ENCODE measurements at regions not wholly inside any gene's neighbourhood (a gene's known extent, or its start where the extent isn't known, plus 50 kb on each side); places are given as distances from the start of the nearest gene placed in this dataset.

- TF ChIP-seq CTCF (IDR thresholded peaks at IDR 0.05; ENCODE audit: low read length) (no peak), EZH2phosphoT487 (IDR thresholded peaks at IDR 0.05; ENCODE audit: low read length) (no peak)
These were observed 105.8 kb upstream of the KLHL13 start for GRCh38 chrX:118222421-118222820.
